COLO668 (cell line): ENCODE measurements at regions not wholly inside any gene's neighbourhood (a gene's known extent, or its start where the extent isn't known, plus 50 kb on each side); places are given as distances from the start of the nearest gene placed in this dataset.

ENCODE experiments used
- DNase-seq: peaks from one replicate; lab custom pipeline; 2025; ENCODE audit not compliant: unreplicated experiment; lab: John Stamatoyannopoulos, UW

- DNase-seq: no peak
Observed at GRCh38 chr13:42658019-42658418, 84.1 kb downstream of the TNFSF11 start.

GRCh38 chr13:42660333-42660965 lies 86.5 kb downstream of the TNFSF11 start:
- DNase-seq: no peak

DNA sequence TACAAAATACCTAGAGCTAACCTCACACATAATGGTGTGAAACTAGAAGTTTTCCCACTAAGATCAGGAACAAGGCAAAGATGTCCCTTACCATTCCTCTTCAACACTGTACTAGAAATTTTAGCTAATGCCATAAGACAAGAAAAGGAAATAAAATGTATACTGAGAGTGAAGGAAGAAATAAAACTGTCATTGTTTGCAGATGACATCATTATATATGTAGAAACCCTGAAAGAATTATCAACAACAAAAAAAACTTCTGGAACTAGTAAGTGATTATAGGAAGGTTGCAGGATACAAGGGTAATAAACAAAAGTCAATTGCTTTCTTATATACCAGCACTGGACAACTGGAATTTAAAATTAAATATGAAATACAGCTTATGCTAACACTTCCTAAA lies 93.7 kb downstream of the TNFSF11 start:
- DNase-seq: no peak

DNA sequence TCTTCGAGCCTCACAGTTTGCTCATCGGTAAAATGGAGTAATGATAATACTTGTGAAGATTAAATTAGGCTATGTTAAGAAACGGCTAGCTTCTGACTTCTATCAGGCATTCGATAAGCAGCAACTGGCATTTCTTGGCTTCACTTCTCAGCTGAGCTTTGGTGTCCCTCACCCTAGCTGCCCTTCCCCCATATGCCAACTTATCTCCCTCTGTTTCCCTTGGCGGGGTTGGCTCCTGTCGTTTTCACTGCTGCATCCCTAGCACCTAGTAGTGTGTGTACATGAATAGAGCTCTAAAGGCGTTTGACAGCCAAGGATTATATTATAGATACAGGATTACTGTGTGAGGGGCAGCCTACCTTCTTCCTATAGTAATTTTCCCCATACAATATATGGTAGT lies 97.5 kb downstream of the TNFSF11 start:
- DNase-seq: no peak

GRCh38 chr13:42673677-42674076 lies 99.7 kb downstream of the TNFSF11 start:
- no peak for DNase-seq

DNA sequence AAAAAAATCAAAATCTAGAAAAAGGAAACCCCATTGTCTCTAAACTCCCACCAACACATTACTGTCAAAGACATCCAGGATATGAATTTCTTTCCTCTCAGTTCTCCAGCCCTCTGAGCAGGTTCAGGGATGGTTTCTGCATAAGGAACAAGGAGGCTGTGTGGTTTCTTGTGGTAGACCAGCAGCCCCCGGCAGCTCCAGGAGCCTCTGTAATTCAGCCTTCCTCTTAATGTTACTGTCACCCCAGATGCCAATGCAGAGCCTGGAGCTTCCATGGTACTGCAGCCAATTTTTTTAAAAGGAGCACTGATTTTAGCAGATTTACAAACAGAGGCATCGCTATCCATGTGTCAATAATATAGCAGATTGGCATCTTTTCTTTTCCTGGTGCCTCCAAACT lies 100.6 kb upstream of the FAM216B start:
- no peak for DNase-seq

DNA sequence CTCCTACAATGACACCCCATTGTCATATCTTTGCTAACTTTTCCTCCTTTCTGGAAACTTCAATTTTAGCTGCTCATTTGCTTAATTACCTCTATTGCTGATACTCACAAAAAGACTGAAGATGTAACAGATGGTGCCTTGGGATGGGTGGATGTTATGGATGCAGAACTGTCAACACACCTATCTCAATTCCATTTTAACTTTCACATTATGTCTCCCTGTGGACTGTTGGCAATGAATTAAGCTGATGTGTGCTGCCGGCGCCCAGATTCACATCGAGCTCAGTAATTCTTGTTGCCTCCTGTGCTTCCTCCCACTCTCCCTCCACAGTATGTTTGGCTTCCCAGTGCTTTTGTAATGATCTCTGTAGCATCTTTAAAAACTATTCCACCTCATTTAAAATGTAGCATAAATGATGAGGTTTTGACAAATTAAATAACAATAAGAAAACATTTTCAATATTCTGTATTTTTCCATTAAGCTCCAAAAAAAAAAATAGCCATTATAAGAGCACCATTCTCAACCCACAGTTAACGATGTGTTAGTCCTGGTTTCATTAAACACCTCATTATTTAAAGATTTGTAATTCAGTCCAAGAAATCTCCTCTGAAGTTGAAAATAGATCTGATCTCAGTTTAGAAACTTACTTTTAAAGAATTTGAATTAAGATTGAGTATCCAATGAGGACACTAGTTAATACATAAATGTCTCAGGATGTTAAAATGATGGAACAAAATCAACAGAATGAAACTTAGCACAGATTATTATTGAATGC lies 99.9 kb upstream of the FAM216B start:
- no peak for DNase-seq

DNA sequence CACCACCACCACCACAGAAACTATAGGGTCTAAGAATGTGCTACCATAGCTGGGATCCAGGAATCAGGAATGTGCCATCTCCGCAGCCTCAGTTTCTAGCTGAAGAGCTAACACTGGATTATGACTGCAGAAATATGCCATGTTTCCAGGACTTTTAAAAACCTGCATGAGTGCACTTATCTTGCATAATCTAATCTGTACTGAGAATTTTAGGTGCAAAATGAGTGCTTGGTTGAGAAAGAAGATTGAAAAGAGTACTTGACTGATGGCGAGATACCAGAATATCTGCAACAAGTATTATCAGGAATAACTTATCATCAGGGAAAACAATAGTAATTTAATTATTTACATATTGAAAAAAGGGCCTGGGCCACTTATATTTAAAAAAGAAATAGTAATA lies 97.2 kb upstream of the FAM216B start:
- no peak for DNase-seq

DNA sequence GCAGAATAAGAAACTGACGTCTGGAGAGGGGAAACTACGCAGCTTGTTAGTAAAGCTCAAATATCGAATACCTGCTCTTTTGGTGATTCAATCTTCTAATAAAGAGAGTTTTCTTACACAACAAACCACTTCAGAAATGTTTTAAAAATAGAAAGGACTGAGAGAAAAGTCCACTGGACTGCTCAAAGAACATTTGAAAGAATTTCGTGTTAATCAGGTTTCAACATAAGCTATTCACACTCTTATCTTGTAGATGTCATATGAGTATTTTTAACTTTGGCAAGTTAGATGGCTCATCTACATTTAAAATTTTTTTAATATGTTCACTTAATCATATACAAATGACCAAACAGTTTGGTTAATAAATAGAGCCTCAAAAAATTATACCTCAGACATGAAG lies 95.6 kb upstream of the FAM216B start:
- no peak for DNase-seq

GRCh38 chr13:42686165-42686564 lies 95.2 kb upstream of the FAM216B start:
- no peak for DNase-seq

GRCh38 chr13:42688821-42689220 lies 92.6 kb upstream of the FAM216B start:
- DNase-seq: no peak

DNA sequence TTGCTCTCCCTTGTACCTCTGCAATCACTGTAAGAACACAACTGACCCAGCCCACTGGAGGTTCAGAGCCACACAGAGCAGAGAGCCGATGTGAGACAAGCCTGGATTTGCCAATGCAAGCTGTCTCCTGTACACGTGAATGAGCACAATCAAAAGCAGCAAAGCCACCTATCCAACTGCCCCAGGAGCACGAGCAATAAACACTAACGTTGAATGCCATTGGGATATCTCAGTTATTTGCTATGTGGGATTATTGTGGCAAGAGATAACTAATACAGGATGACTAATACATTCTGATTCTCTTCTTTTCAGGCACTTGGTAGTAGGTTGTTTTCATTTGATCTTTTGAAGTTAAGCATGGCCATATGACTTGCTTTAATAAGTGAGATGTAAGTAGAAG lies 85.2 kb upstream of the FAM216B start:
- DNase-seq: no peak

DNA sequence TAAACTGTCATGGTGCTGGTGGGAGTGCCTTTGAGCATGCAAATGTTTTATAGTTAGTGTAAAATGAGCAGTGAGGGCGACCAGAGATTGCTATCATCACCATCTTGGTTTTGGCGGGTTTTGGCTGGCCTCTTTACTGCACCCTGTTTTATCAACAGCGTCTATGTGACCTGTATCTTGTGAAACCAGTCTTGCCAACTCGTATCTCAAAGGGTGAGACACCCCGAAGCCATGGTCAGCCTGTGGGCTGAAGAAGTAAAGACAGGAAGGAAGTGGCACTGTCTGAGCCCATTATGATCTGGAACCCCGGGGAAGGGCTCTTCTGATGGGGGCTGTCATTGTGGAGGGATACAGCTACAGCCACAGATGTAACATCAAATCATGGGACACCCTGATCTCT lies 81.5 kb upstream of the FAM216B start:
- no peak for DNase-seq

DNA sequence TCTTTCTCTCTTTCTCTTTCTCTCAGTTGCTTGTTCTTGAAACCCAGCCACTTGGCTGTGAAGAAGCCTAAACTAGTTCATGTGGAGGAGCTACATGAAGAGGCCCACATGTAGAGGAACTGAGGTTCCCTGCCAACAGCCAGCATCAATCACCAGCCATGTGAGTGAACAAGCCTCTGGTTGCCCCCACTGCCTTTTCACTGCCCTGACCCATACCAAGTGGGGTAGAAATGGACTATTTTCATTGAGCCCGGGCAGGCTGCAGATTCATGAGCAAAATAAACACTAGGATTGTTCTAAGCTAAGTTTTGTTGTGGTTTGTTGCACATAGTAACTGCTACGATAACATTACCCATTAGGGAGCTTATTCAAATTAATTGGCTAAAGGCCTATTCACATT lies 78.7 kb upstream of the FAM216B start:
- no peak for DNase-seq

GRCh38 chr13:42703740-42704139 lies 77.6 kb upstream of the FAM216B start:
- no peak for DNase-seq

DNA sequence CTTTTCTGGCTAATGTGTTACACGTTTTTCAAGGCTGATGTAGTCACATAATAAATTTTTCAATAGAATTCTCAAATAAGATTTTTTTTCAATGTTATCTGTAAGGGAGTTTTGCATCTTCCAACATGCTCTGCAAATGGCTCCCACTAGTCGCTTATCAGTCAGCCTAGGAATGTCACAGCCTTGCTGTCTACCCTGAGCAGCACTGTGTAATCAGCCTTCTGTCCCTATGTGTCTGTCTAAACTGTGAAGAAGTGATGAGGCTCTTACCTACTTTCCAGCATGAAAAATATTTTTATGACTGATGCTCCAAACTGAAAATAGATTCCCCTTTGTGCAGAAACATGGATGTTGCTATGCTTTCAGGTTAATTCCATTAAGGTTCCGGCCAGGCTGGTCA lies 75.1 kb upstream of the FAM216B start:
- no peak for DNase-seq

- no peak for DNase-seq
Observed at GRCh38 chr13:42707048-42707447, 74.3 kb upstream of the FAM216B start.

DNA sequence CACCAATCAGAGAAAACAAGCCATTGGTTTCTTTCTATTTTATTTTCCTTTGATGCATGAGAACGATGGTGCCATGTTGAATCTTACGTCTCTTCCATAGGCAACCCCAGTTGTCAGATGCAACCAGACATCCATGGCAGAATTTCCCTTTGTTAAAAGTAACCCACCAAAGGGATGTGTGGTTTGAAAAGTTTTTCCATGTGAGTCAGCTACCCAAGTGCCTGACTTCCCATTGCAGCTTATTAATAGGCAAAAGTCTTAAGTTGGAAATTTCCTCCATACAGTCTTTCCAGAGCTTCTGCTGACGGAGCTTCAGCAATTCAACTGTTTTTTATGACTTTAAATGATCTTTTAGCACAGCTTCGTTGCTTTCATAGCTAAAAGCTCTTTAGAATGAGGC lies 73.8 kb upstream of the FAM216B start:
- no peak for DNase-seq

DNA sequence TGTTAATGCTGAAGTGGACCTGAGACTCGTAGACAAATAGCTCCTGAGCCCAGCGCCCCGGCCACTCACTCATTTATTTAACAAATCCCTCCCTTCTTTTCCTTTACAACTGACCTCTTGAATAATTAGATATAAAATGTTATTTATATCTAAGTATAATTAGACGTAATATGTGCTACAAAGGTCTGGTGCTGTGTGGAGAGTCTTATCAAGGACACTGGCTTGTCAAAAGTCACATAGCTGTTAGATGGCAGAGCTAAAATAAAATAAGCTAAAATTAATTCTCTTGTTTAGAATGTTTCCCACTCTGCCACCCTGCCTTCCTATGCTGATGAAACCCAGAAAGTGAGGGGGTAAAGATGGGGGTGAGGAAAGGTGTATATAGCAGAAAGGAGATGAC lies 73.0 kb upstream of the FAM216B start:
- DNase-seq: no peak

GRCh38 chr13:42709276-42709675 lies 72.1 kb upstream of the FAM216B start:
- no peak for DNase-seq

DNA sequence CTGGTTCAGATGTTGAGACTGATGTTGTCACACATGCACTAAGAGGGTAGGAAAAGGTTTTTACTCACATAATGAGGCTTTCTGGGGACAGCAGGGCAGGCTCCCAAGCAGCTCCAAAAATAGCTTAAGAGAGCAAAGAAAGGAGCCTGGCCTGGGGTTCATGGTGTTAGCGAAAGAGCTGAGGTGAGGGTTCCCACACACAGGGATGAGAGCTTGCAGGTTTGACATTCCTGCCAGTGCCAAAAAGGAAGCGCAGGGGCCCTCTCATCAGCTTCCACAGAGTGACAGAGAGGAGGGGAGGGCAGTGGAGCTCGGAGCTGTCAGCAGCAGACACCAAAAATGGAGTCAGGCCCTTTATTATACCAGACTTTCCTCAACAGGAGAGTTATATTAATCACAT lies 65.5 kb upstream of the FAM216B start:
- no peak for DNase-seq

GRCh38 chr13:42717176-42717575 lies 64.2 kb upstream of the FAM216B start:
- no peak for DNase-seq
